ENCODE measurements at regions not wholly inside any gene's neighbourhood (a gene's known extent, or its start where the extent isn't known, plus 50 kb on each side); places are given as distances from the start of the nearest gene placed in this dataset.

- Histone ChIP-seq H3K4me2 (ENCODE audit: low read depth, low read length, poor library complexity, severe bottlenecking) (no peak overlapping the region), H3K79me2 (ENCODE audit: insufficient read depth, low read length) (no peaks in the 10 kb centered on the region), H3K36me3 (ENCODE audit: insufficient read depth, low read length) (no peaks in the 10 kb centered on the region), H2AFZ (ENCODE audit: low read length) (no peak overlapping the region; the same call in 1 of the 2 replicates), H3K9ac (ENCODE audit: low read depth, low read length, poor library complexity, severe bottlenecking) (no peak overlapping the region), H3K27me3 (ENCODE audit: insufficient read depth, low read length, poor library complexity, severe bottlenecking) (no peaks in the 10 kb centered on the region), H3K4me3 (ENCODE audit: low read length, poor library complexity, severe bottlenecking) (no peak overlapping the region), H3K9me3 (ENCODE audit: insufficient read depth, low read depth, low read length) (no peaks in the 10 kb centered on the region), H3K4me1 (ENCODE audit: insufficient read depth, low read length, poor library complexity, severe bottlenecking) (peaks cover 27% of the 10 kb centered on the region), H3K9me2 (replicated peaks; ENCODE audit: low read depth, low read length) (no peaks in the 10 kb centered on the region), H4K20me1 (ENCODE audit: insufficient read depth, low read length, poor library complexity, severe bottlenecking) (no peaks in the 10 kb centered on the region), H3F3A (ENCODE audit: low read depth) (no peaks in the 10 kb centered on the region)
- TF ChIP-seq CTCF (conservative IDR thresholded peaks at IDR 0.05; ENCODE audit: low read length) (no peak), EZH2phosphoT487 (IDR thresholded peaks at IDR 0.05; ENCODE audit: borderline replicate concordance) (no peak)
Measured at GRCh38 chr3:193896419-193896818, 239.5 kb upstream of the HES1 start.

- H3F3A ChIP-seq (ENCODE audit: low read depth): no peaks in the 10 kb centered on the region
- no peaks in the 10 kb centered on the region for H3K36me3 ChIP-seq (ENCODE audit: insufficient read depth, low read length)
- H3K9me2 ChIP-seq (replicated peaks; ENCODE audit: low read depth, low read length): no peaks in the 10 kb centered on the region
- no peaks in the 10 kb centered on the region for H4K20me1 ChIP-seq (ENCODE audit: insufficient read depth, low read length, poor library complexity, severe bottlenecking)
- H3K4me1 ChIP-seq (ENCODE audit: insufficient read depth, low read length, poor library complexity, severe bottlenecking): peaks cover 33% of the 10 kb centered on the region
- no peaks in the 10 kb centered on the region for H3K9me3 ChIP-seq (ENCODE audit: insufficient read depth, low read depth, low read length)
- H3K9ac ChIP-seq (ENCODE audit: low read depth, low read length, poor library complexity, severe bottlenecking): no peak overlapping the region
- no peaks in the 10 kb centered on the region for H3K27me3 ChIP-seq (ENCODE audit: insufficient read depth, low read length, poor library complexity, severe bottlenecking)
- H3K79me2 ChIP-seq (ENCODE audit: insufficient read depth, low read length): no peaks in the 10 kb centered on the region
- H2AFZ ChIP-seq (ENCODE audit: low read length): no peak overlapping the region
- H3K4me3 ChIP-seq (ENCODE audit: low read length, poor library complexity, severe bottlenecking): no peak overlapping the region
- no peak for TF ChIP-seq CTCF (conservative IDR thresholded peaks at IDR 0.05; ENCODE audit: low read length)
- no peak for TF ChIP-seq EZH2phosphoT487 (IDR thresholded peaks at IDR 0.05; ENCODE audit: borderline replicate concordance)
- H3K4me2 ChIP-seq (ENCODE audit: low read depth, low read length, poor library complexity, severe bottlenecking): no peak overlapping the region
Measured at GRCh38 chr3:193897288-193897687, 238.7 kb upstream of the HES1 start.

- no peak for TF ChIP-seq CTCF (conservative IDR thresholded peaks at IDR 0.05; ENCODE audit: low read length)
- no peak for TF ChIP-seq EZH2phosphoT487 (IDR thresholded peaks at IDR 0.05; ENCODE audit: borderline replicate concordance)
- H4K20me1 ChIP-seq (ENCODE audit: insufficient read depth, low read length, poor library complexity, severe bottlenecking): no peaks in the 10 kb centered on the region
- H3K27me3 ChIP-seq (ENCODE audit: insufficient read depth, low read length, poor library complexity, severe bottlenecking): no peaks in the 10 kb centered on the region
- no peaks in the 10 kb centered on the region for H3K9me2 ChIP-seq (replicated peaks; ENCODE audit: low read depth, low read length)
- no peak overlapping the region for H3K9ac ChIP-seq (ENCODE audit: low read depth, low read length, poor library complexity, severe bottlenecking)
- H2AFZ ChIP-seq (ENCODE audit: low read length): no peak overlapping the region
- no peaks in the 10 kb centered on the region for H3K79me2 ChIP-seq (ENCODE audit: insufficient read depth, low read length)
- no peaks in the 10 kb centered on the region for H3K36me3 ChIP-seq (ENCODE audit: insufficient read depth, low read length)
- H3K4me3 ChIP-seq (ENCODE audit: low read length, poor library complexity, severe bottlenecking): no peak overlapping the region
- H3K9me3 ChIP-seq (ENCODE audit: insufficient read depth, low read depth, low read length): no peaks in the 10 kb centered on the region
- peaks cover 37% of the 10 kb centered on the region for H3K4me1 ChIP-seq (ENCODE audit: insufficient read depth, low read length, poor library complexity, severe bottlenecking)
- no peaks in the 10 kb centered on the region for H3F3A ChIP-seq (ENCODE audit: low read depth)
- H3K4me2 ChIP-seq (ENCODE audit: low read depth, low read length, poor library complexity, severe bottlenecking): no peak overlapping the region
Measured at GRCh38 chr3:193897731-193898180, 238.2 kb upstream of the HES1 start.
